ENCODE measurements at regions not wholly inside any gene's neighbourhood (a gene's known extent, or its start where the extent isn't known, plus 50 kb on each side); places are given as distances from the start of the nearest gene placed in this dataset.

- TF ChIP-seq CTCF (IDR thresholded peaks at IDR 0.05; ENCODE audit: borderline replicate concordance) = no peak
- H3K27me3 ChIP-seq (ENCODE audit: low read depth) = no peaks in the 10 kb centered on the region
- H3K27ac ChIP-seq (replicated peaks) = no peak overlapping the region
- H3K9me3 ChIP-seq (replicated peaks) = no peaks in the 10 kb centered on the region
- no peak for DNase-seq
- intact Hi-C loops (cut with micrococcal nuclease) = no loop called here
- H3K36me3 ChIP-seq = no peaks in the 10 kb centered on the region
- no peak overlapping the region for H3K4me3 ChIP-seq
- H3K4me1 ChIP-seq = no peaks in the 10 kb centered on the region
Measured at GRCh38 chr14:80084196-80084595, 127.1 kb downstream of the DIO2 start.

GRCh38 chr14:80080601-80081000 lies 130.7 kb downstream of the DIO2 start:
- Histone ChIP-seq H3K36me3 (no peaks in the 10 kb centered on the region), H3K27ac (replicated peaks) (no peak overlapping the region), H3K27me3 (ENCODE audit: low read depth) (no peaks in the 10 kb centered on the region), H3K4me1 (no peaks in the 10 kb centered on the region), H3K9me3 (replicated peaks) (peaks cover 7% of the 10 kb centered on the region), H3K4me3 (no peak overlapping the region)
- TF ChIP-seq CTCF (IDR thresholded peaks at IDR 0.05; ENCODE audit: borderline replicate concordance) = no peak
- no peak for DNase-seq
- intact Hi-C loops (cut with micrococcal nuclease) = no loop called here

GRCh38 chr14:80078501-80078900 lies 132.8 kb downstream of the DIO2 start:
- no peaks in the 10 kb centered on the region for H3K27me3 ChIP-seq (ENCODE audit: low read depth)
- intact Hi-C loops (cut with micrococcal nuclease) = no loop called here
- H3K27ac ChIP-seq (replicated peaks) = no peak overlapping the region
- H3K4me3 ChIP-seq = no peak overlapping the region
- no peak for DNase-seq
- TF ChIP-seq CTCF (IDR thresholded peaks at IDR 0.05; ENCODE audit: borderline replicate concordance) = no peak
- no peaks in the 10 kb centered on the region for H3K4me1 ChIP-seq
- no peaks in the 10 kb centered on the region for H3K36me3 ChIP-seq
- H3K9me3 ChIP-seq (replicated peaks) = peaks cover 9% of the 10 kb centered on the region

- intact Hi-C loops (cut with micrococcal nuclease) = no loop called here
- Histone ChIP-seq H3K4me1 (no peaks in the 10 kb centered on the region), H3K27ac (replicated peaks) (no peak overlapping the region), H3K9me3 (replicated peaks) (peaks cover 21% of the 10 kb centered on the region), H3K27me3 (ENCODE audit: low read depth) (no peaks in the 10 kb centered on the region), H3K4me3 (no peak overlapping the region), H3K36me3 (no peaks in the 10 kb centered on the region)
- no peak for TF ChIP-seq CTCF (IDR thresholded peaks at IDR 0.05; ENCODE audit: borderline replicate concordance)
- no peak for DNase-seq
Measured at GRCh38 chr14:80077262-80077661, 134.0 kb downstream of the DIO2 start.

GRCh38 chr14:80074900-80075574 lies 136.3 kb downstream of the DIO2 start:
- intact Hi-C loops (cut with micrococcal nuclease) = no loop called here

More at GRCh38 chr14:80074900-80075574, 136.3 kb downstream of the DIO2 start:
- no peak for DNase-seq
- H3K4me3 ChIP-seq = no peak overlapping the region
- H3K36me3 ChIP-seq = no peaks in the 10 kb centered on the region
- no peaks in the 10 kb centered on the region for H3K27me3 ChIP-seq (ENCODE audit: low read depth)
- no peaks in the 10 kb centered on the region for H3K4me1 ChIP-seq
- no peak overlapping the region for H3K27ac ChIP-seq (replicated peaks)
- H3K9me3 ChIP-seq (replicated peaks) = peaks cover 44% of the 10 kb centered on the region
- no peak for TF ChIP-seq CTCF (IDR thresholded peaks at IDR 0.05; ENCODE audit: borderline replicate concordance)
